GM13977 (cell line): ENCODE measurements at regions not wholly inside any gene's neighbourhood (a gene's known extent, or its start where the extent isn't known, plus 50 kb on each side); places are given as distances from the start of the nearest gene placed in this dataset.
"Not testable (repeated sequence)": the region's sequence is repeated elsewhere in the genome, so short reads cannot be mapped to it uniquely, and the experiment has no call there.

Source experiments
- DNase-seq: peaks from one replicate; pipeline ENCODE4 v3.0.0; 2012; ENCODE audit warnings: low spot score
- in situ Hi-C: fragments of 300-500 bp; cut with MboI; formaldehyde crosslinking; loops from one replicate; pipeline ENCODE4 v1.12.0; 2022; ENCODE audit warnings: low sequenced_read_pairs, low pct_unique_long_range_greater_than_20kb, mixed read lengths, inconsistent platforms; ENCODE audit not compliant: unreplicated experiment
- TF ChIP-seq, protein P1 (sequence below): IDR thresholded peaks from 2 replicates; pipeline ENCODE4 v1.5.1; 2012; ENCODE audit warnings: mild to moderate bottlenecking, control low read depth; ENCODE audit not compliant: insufficient read depth; ENCODE audit errors: extremely low read depth, missing control alignments

DNA sequence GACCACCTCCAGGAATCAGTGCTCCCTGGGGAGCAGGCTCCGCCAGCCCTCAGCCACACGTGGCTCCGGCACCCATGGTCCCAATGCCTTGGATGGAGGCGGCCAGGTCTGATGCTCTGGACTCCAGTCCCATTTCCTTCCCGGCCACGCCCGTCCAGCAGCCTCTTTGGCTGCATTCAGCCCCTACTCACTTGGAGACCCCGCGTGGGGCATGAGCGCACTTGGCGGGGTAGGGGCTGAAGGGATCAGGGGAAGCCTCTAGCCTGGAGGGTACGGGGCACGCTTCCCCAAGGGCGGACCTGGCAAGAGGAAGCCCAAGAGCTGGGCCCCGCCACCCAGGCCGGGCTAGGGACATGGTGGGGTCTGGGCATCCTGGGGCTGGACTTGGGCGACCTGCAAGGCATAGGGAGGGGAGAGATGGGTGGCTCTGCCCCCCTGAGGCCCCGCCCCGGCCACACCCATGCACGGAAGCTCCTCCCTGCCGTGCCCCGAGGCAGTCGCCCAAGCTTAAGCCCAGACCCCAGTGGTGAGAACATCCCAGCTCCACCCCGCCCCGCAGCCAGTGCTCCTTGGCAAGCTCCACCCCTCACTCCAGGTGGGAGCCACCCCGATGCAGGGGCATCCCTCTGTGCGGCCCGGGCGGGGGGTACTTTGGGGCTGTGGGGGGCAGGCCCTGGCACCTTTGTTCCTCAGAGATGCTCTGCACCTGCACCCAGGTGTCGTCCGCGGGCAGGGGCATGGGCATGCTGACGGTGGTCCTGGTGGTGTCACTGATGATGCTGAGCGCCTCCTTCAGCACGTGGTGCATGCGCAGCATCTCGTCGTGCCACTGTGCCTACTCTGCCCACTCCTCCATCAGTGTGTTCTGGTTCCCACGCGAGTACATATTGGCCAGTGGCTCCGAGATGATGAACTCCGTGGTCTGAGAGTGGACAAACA is 163.5 kb downstream of the GOLGA6L4 start:
- TF ChIP-seq, protein P1, sequence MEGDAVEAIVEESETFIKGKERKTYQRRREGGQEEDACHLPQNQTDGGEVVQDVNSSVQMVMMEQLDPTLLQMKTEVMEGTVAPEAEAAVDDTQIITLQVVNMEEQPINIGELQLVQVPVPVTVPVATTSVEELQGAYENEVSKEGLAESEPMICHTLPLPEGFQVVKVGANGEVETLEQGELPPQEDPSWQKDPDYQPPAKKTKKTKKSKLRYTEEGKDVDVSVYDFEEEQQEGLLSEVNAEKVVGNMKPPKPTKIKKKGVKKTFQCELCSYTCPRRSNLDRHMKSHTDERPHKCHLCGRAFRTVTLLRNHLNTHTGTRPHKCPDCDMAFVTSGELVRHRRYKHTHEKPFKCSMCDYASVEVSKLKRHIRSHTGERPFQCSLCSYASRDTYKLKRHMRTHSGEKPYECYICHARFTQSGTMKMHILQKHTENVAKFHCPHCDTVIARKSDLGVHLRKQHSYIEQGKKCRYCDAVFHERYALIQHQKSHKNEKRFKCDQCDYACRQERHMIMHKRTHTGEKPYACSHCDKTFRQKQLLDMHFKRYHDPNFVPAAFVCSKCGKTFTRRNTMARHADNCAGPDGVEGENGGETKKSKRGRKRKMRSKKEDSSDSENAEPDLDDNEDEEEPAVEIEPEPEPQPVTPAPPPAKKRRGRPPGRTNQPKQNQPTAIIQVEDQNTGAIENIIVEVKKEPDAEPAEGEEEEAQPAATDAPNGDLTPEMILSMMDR = no peak
- DNase-seq = no peak
- in situ Hi-C loops = no loop called here

DNA sequence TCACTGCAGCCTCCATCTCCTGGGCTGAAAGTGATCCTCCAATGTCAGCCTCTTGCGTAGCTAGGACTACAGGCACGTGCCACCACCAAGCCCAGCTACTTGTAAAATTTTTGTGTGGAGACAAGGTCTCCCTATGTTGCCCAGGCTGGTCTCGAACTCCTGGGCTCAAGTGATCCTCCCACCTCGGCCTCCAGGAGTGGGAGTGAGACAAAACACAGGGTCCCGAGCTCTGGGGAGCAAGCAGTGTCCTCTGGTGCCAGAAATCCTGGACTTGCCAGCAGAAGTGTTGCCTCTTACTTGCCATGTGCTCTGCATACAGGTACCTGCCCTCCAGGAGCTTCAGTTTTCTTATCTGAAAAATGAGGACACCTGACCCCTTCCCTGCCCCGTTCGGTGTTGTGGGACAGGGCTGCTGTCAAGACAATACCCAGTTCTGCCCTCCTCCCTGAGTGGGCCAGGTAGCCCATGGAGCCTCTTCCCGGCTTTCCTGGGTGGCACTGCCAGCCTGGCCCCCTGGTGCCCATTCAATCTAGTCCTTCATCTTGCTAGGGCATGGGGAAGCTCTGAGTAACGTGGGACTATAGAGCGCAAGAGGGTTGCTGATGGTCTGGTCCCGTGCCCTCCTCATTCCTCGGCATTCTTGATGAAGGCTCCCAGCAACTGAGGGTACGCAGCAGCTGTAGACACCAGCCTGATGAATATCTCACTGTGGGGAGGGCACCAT is 164.6 kb downstream of the GOLGA6L4 start:
- in situ Hi-C loops = no loop called here
- TF ChIP-seq, protein P1 = no peak

DNA sequence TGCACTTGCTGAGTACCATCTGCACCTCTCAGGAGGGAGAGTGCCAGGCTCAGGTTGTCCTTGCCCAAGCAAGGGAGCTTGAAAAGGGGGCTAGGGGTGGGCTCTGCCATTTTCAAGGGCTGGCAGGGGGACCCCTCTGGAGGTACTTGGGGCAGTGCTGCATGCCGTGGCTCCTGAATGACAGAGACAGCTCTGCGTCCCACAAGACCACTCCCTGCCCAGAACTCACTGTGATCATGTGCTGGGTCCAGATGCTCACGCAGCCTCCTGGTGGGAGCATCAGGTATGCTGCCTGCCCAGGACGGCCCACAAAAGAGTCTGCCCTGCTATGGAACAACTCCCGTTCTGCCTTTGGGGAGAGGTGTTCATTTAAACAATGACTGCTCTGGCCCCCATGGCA is 165.2 kb downstream of the GOLGA6L4 start:
- in situ Hi-C loops = no loop called here
- TF ChIP-seq, protein P1 = no peak

More for the DNA sequence above, 164.6 kb downstream of the GOLGA6L4 start:
- no peak for DNase-seq

DNA sequence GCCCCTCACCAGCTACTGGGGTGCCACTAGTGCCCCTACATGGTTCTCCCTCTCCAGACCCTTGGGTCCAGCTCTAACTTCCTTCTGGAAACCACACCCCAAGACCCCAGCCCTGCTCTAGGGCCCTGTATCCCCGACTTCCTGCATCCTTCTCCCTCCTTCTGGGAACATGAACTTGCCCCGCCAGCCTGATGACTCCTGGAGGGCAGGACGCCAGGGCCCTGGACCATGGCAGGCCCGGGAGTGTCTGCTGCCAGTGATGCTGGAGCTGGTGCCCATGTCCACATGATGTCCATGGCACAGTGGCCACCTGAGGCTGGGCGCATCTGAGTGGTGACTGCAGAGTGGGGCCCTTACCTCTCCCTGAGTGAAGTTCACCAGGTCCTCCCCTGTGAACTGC is 165.9 kb downstream of the GOLGA6L4 start:
- in situ Hi-C loops, DNase-seq: not testable (repeated sequence)

More for the DNA sequence above, 165.2 kb downstream of the GOLGA6L4 start:
- DNase-seq = no peak

DNA sequence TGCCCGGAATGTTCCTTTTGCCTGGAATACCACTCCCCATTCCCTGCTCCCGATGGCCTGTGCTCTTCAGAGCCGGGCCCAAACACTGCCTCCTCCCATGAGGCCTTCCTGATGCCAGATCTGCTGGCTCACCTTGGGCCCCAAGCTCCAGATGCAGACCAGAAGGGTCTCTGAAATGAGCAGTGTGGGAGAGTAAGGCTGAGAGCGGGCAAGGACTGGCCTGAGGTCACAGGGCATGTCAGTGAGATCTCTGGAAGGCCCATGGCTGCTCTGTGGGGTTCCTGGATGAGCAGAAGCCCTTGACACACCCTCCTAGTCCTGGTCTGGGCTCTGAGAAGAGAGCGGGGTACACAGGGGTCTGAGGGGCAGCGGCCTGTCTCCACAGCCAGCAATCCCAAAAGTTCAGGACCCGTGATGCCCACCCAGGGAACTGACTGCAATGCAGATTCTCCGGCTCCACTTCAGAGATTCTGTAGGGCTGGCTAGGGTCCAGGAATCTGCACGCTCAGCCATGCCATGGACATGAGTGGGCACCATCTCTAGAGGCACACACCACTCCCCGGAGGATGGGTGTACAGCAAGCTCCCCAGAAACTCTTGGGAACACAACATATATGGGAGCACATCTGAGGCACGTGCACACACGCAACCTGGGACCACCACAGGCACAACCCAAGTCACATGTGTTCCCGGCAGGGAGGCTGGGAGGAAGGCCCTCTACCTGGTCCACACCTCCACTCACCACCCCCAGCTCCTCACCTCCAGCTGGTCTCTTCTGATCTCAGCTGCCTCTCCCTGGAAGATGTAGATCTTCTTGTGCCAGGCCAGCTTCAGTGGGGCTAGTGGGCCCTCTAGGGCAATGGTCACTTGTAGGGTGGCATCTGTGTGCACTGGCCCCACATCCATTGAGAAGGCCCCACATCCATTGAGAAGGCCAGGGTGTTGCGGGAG is 166.6 kb downstream of the GOLGA6L4 start:
- DNase-seq, in situ Hi-C loops: not testable (repeated sequence)

DNA sequence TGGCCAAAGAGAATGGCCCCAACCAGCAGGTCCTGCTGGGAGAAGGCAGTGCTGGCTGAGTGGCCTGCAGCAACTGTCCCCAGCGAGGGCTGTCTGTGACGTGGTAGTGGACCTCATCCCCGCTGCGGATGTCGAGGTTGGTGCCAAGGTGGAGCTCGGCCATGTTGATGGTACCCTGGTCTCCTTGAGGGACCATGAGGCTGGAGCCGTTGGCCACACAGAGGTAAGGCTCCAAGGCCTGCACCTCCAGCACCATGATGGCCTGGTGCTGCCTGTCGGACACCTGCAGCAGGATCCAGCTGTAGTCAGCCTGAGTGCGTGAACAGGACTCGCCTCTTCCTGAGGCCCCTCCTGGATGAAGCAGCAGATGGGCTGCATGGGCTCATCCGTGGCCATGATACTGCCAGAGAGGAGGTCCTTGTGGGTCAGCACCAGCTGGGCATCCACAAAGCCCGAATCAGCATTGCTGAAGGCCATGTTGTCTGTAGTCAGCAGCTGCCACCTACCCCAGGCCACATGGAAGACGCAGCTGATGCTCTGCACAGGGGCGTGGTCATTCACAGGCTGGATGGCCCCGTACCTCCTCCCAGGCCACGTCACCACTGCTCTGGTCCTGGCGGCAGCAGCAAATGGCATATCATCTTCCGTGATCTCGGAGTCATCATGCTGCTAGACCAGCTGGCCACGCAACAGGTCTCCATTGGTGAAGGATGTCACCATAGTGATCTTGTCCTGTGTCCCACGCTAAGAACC is 167.5 kb downstream of the GOLGA6L4 start:
- in situ Hi-C loops = no loop called here
- DNase-seq = no peak
- TF ChIP-seq, protein P1 = no peak

DNA sequence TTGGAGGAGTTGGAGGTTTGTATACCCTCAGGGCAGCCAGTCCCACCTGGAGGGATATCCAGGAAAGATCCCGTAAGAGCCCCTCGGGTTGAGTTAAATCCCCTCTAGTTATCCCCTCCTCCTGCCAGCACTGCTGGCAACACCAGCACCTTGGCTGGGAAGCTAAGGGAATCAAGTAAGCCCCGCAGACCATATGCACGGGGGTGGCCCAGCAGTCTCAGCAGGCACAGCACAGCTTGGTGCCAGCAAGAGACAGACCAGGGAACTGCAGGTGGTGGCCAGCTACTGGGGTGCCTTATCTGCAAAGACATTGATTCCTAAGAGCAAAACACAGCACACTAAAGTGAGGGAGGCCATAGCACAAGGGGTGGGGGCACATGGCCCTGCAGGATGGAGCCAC is 173.8 kb downstream of the GOLGA6L4 start:
- not testable (repeated sequence) for DNase-seq

DNA sequence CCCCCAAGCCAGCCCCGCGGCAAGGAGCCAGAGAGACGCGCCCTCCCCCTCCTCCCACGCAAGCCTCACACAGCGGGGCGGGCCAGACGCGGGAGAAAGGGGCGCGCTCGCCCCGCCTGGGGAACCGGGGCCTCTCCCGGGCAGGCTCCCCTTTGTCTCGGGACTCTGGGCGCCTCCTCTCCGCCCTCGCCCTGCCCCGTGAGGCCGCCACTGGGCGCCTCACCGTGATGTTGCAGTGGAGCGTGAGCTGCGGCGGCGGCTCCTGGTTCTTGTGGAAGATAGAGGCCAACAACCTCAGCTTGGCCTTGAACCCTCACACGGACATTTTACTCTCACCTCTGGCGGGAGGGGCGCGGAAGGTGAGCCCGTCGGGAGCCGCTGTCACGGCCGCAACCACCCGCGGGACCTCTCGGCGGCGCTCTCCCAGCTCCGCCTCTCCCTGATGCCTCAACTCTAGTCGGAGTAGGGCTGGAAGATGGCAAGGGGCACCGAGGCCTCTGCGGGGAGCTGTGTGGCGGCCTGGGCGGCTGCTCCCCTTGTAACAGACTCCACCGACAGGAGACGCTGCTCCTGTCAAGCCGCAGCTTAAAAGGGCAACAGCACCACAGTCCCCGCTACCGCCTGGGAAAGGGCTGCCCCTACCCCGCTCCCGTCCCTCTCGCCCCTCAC is 179.2 kb upstream of the ZSCAN2 start:
- DNase-seq, in situ Hi-C loops: not testable (repeated sequence)

More for the DNA sequence above, 173.8 kb downstream of the GOLGA6L4 start:
- in situ Hi-C loops = not testable (repeated sequence)

DNA sequence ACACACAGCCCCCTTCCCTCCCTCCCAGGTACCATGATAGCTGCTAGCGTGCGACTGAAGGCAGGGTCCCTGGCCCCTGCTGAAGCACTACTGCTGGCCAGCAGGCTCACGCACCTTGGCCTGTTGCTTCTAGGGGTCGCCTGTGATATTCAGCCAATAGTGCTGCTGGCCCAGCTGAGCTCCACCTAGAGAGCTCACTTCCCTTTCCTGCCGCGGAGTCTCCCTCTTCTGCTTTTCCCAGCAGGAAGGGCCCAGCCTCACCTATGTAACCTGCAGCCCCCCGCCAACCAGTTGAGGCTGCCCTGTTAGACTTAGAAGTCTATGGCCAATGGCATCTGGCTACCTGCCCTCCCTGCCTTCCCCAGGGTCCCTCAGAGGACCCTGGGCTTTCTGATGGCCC is 175.5 kb upstream of the ZSCAN2 start:
- DNase-seq, in situ Hi-C loops: not testable (repeated sequence)

DNA sequence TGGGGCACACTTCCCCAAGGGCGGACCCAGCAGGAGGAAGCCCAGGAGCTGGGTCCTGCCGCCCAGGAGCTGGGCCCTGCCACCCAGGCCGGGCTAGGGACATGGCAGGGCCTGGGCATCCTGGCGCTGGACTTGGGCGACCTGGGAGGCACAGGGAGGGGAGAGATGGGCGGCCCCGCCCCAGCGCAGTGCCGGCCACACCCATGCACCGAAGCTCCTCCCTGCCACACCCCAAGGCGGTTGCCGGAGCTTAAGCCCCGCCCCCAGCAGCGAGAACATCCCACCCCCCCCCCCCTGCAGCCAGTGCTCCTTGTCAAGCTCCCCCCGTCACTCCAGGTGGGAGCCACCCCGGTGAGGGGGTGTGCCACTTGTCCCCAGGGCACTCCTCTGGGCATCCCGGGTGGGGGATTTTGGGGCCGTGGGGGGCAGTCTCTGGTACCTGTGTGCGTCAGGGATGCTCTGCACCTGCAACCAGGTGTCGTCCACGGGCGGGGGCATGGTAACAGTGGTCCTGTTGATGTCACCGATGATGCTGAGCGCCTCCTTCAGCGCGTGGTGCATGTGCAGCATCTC is 127.4 kb upstream of the ZSCAN2 start:
- in situ Hi-C loops, DNase-seq: not testable (repeated sequence)
